HEK293T (cell line): ENCODE measurements at regions not wholly inside any gene's neighbourhood (a gene's known extent, or its start where the extent isn't known, plus 50 kb on each side); places are given as distances from the start of the nearest gene placed in this dataset.

Source experiments
- BHLHE40 ChIP-seq: fragments of 450-650 bp; IDR thresholded peaks from 2 replicates; pipeline ENCODE4 v1.6.1; 2016; ENCODE audit warnings: mild to moderate bottlenecking, moderate library complexity, borderline replicate concordance
- CTBP1 ChIP-seq: fragments of 450-650 bp; IDR thresholded peaks from 2 replicates; pipeline ENCODE4 v1.6.1; 2016; ENCODE audit warnings: borderline replicate concordance
- ELF4 ChIP-seq: fragments of 450-650 bp; IDR thresholded peaks from 2 replicates; pipeline ENCODE4 v1.6.1; 2017; ENCODE audit warnings: antibody characterized with exemption
- FOXA1 ChIP-seq: fragments of 450-650 bp; IDR thresholded peaks from 2 replicates; pipeline ENCODE4 v1.6.1; 2016; ENCODE audit warnings: mild to moderate bottlenecking
- FOXK2 ChIP-seq: fragments of 450-650 bp; IDR thresholded peaks from 2 replicates; pipeline ENCODE4 v1.6.1; 2016; ENCODE audit warnings: mild to moderate bottlenecking
- FOXM1 ChIP-seq: fragments of 450-650 bp; IDR thresholded peaks from 2 replicates; pipeline ENCODE4 v1.6.1; 2017; ENCODE audit warnings: mild to moderate bottlenecking, borderline replicate concordance
- HDGF ChIP-seq: fragments of 450-650 bp; IDR thresholded peaks from 2 replicates; pipeline ENCODE4 v1.6.1; 2017; ENCODE audit warnings: antibody characterized with exemption, borderline replicate concordance
- L3MBTL2 ChIP-seq: fragments of 450-650 bp; conservative IDR thresholded peaks from 2 replicates; pipeline ENCODE4 v1.6.1; 2016; ENCODE audit warnings: mild to moderate bottlenecking
- LEF1 ChIP-seq: fragments of 450-650 bp; IDR thresholded peaks from 2 replicates; pipeline ENCODE4 v1.6.1; 2017; ENCODE audit warnings: mild to moderate bottlenecking, borderline replicate concordance
- NFRKB ChIP-seq: fragments of 450-650 bp; IDR thresholded peaks from 2 replicates; pipeline ENCODE4 v1.6.1; 2016; ENCODE audit warnings: mild to moderate bottlenecking, moderate library complexity
- SP1 ChIP-seq: fragments of 450-650 bp; IDR thresholded peaks from 2 replicates; pipeline ENCODE4 v1.6.1; 2017
- SUZ12 ChIP-seq: fragments of 450-650 bp; IDR thresholded peaks from 2 replicates; pipeline ENCODE4 v1.6.1; 2016; ENCODE audit warnings: mild to moderate bottlenecking
- TARDBP ChIP-seq: fragments of 450-650 bp; IDR thresholded peaks from 2 replicates; pipeline ENCODE4 v1.6.1; 2016

GRCh38 chr10:88092265-88092664 is 228.8 kb downstream of the PTEN start:
- TF ChIP-seq CTBP1 (no peak), NFRKB (no peak), SUZ12 (no peak), BHLHE40 (no peak), SP1 (no peak), FOXM1 (no peak), ELF4 (no peak), FOXK2 (no peak), TARDBP (no peak), L3MBTL2 (no peak), FOXA1 (no peak), HDGF (no peak), LEF1 (no peak)
